Transverse colon (tissue), 4 donors: ENCODE measurements at regions not wholly inside any gene's neighbourhood (a gene's known extent, or its start where the extent isn't known, plus 50 kb on each side); places are given as distances from the start of the nearest gene placed in this dataset.
"Not testable (repeated sequence)": the region's sequence is repeated elsewhere in the genome, so short reads cannot be mapped to it uniquely, and the experiment has no call there.

Experiments
- DNase-seq: peaks from one replicate; pipeline ENCODE4 v3.0.0-alpha.2; 2019
- H3K27ac ChIP-seq, 4 donors: fragments of 200-600 bp; sonication (generic); 2 replicates each; pipeline ENCODE4 v1.5.1; 2016 to 2018; ENCODE audit warnings: inconsistent platforms in 4 of 4
- H3K27me3 ChIP-seq: fragments of 200-600 bp; sonication (generic); 2 replicates; pipeline ENCODE4 v1.5.1; 2017; ENCODE audit warnings: inconsistent platforms
- H3K36me3 ChIP-seq, 4 donors: fragments of 200-600 bp; sonication (generic); 2 replicates each; pipeline ENCODE4 v1.5.1; 2017 to 2019; ENCODE audit warnings: inconsistent platforms in 4 of 4
- H3K4me1 ChIP-seq, 4 donors: fragments of 200-600 bp; sonication (generic); 2 replicates each; pipeline ENCODE4 v1.5.1; 2017 to 2020; ENCODE audit warnings: inconsistent platforms in 4 of 4
- H3K4me3 ChIP-seq, 4 donors: fragments of 200-600 bp; sonication (generic); 1 replicate in 1 of 4; 2 replicates in 3 of 4; pipeline versions ENCODE4 v1.5.1 to v1.6.1; 2017 to 2019; ENCODE audit warnings: inconsistent platforms in 4 of 4
- H3K9me3 ChIP-seq, 2 donors: fragments of 200-600 bp; sonication (generic); 2 replicates each; pipeline ENCODE4 v1.5.1; 2017 to 2019; ENCODE audit warnings: inconsistent platforms in 2 of 2
- EP300 ChIP-seq: sonication (generic); formaldehyde crosslinking; IDR thresholded peaks from one replicate; pipeline ENCODE4 v1.6.1; 2017; ENCODE audit warnings: antibody characterized with exemption, low read depth
- POLR2A ChIP-seq: fragments of 450-650 bp; IDR thresholded peaks from one replicate; pipeline ENCODE4 v1.6.1; 2016; ENCODE audit warnings: antibody characterized with exemption, mild to moderate bottlenecking, moderate library complexity
- POLR2AphosphoS5 ChIP-seq, 3 donors: sonication (generic); formaldehyde crosslinking; IDR thresholded peaks; one replicate each; pipeline ENCODE4 v1.6.1; 2016; ENCODE audit warnings: antibody characterized with exemption in 3 of 3
- WGBS, 2 donors: methylation state at CpG; one replicate each; pipeline ENCODE4 v1.1.5; 2018; ENCODE audit warnings: low coverage in 1 of 2; 5-methylcytosine and 5-hydroxymethylcytosine counted together
- in situ Hi-C, 4 donors: fragments of 200-750 bp; cut with MboI; loops; one replicate each; pipeline versions ENCODE4 v1.15.0 to v1.15.1; 2017; ENCODE audit warnings: low sequenced_read_pairs in 3 of 4, low pct_ligation_motif_present in 1 of 4, low pct_unique_long_range_greater_than_20kb in 1 of 4
- intact Hi-C: fragments of 100-400 bp; cut with DNase I; formaldehyde crosslinking; loops from one replicate; pipeline ENCODE4 v1.15.1; 2023; ENCODE audit warnings: low total_unique reads
- TF ChIP-seq, protein P1 (sequence below), 5 experiments: fragments of 200-600 bp in 3 of 5; fragments of 450-650 bp in 2 of 5; sonication (generic) in 3 of 5; IDR thresholded peaks; 1 replicate in 2 of 5; 2 replicates in 3 of 5; pipeline ENCODE4 v1.5.1; 2016 to 2017; ENCODE audit warnings: antibody characterized with exemption in 5 of 5, inconsistent platforms in 3 of 5, mild to moderate bottlenecking in 2 of 5, moderate library complexity in 1 of 5

DNA sequence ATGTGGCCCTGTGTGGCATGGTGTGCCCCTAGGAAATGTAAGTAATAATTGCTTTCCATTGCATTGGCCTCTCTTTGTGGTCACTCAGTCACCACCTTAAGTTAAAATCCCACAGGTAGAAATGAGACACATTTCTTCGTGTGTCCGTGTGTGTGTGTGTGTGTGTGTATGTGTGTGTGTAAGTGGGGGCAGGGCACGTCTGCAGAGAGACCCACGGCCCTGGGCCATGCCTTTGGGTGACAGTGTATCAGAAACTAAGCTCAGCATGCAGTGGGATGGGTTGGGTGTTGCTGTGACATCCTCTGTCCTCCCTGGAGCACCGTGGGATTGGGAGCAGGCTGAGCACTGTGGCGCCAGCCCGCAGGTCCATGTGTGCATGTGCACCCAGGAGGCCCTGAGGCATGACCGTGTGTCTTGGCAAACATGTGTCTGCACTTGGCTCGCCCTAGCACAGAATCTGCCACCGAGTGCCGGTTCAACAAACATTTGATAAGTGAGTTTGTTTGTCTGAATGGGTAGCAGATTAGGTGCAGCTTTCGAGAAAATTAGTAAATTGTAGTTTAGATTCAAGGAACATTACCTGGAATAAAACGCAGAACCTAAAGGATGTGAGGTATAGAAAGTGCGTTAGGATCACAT lies 91.8 kb downstream of the WTIP start:
- Histone ChIP-seq H3K4me1 (no peaks in the 10 kb centered on the region), H3K27ac (no peak overlapping the region), H3K36me3 (no peaks in the 10 kb centered on the region), H3K27me3 (no peaks in the 10 kb centered on the region), H3K4me3 (no peak overlapping the region), H3K9me3 (peaks cover 16 to 19% of the 10 kb centered on the region in 2 donors)
- TF ChIP-seq POLR2AphosphoS5 (IDR thresholded peaks at IDR 0.05) (no peak), EP300 (no peak), POLR2A (no peak)
- TF ChIP-seq, protein P1, sequence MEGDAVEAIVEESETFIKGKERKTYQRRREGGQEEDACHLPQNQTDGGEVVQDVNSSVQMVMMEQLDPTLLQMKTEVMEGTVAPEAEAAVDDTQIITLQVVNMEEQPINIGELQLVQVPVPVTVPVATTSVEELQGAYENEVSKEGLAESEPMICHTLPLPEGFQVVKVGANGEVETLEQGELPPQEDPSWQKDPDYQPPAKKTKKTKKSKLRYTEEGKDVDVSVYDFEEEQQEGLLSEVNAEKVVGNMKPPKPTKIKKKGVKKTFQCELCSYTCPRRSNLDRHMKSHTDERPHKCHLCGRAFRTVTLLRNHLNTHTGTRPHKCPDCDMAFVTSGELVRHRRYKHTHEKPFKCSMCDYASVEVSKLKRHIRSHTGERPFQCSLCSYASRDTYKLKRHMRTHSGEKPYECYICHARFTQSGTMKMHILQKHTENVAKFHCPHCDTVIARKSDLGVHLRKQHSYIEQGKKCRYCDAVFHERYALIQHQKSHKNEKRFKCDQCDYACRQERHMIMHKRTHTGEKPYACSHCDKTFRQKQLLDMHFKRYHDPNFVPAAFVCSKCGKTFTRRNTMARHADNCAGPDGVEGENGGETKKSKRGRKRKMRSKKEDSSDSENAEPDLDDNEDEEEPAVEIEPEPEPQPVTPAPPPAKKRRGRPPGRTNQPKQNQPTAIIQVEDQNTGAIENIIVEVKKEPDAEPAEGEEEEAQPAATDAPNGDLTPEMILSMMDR (IDR thresholded peaks at IDR 0.05), result no peak
- in situ Hi-C loops (no loop called here), intact Hi-C loops (no loop called here)
- 76 to 77% methylated on average over 2 to 13 of the region's 14 CpGs for WGBS, 2 donors
- no peak for DNase-seq

DNA sequence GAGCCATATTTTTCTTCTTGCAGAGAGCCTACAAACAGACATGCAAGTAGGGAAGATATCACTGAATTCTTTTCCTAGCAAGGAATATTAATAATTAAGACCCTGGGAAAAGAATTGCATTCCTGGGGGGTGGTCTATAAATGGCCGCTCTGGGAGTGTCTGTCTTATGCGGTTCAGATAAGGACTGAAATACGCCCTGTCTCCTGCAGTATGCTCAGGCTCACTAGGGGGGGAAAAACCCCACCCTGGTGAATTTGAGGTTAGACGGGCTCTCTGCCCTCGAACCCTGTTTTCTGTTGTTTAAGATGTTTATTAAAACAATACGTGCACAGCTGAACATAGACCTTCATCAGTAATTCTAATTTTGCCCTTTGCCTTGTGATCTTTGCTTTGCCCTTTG lies 88.6 kb downstream of the WTIP start:
- H3K36me3 ChIP-seq, in situ Hi-C loops, H3K27ac ChIP-seq, DNase-seq, H3K27me3 ChIP-seq, H3K4me3 ChIP-seq, H3K4me1 ChIP-seq, intact Hi-C loops: not testable (repeated sequence)
- peaks cover 16 to 21% of the 10 kb centered on the region in 2 donors for H3K9me3 ChIP-seq
- 88% methylated on average over 6 of the region's 6 CpGs; no CpG with 5 or more reads in 1 of the 2 donors for WGBS, 2 donors

DNA sequence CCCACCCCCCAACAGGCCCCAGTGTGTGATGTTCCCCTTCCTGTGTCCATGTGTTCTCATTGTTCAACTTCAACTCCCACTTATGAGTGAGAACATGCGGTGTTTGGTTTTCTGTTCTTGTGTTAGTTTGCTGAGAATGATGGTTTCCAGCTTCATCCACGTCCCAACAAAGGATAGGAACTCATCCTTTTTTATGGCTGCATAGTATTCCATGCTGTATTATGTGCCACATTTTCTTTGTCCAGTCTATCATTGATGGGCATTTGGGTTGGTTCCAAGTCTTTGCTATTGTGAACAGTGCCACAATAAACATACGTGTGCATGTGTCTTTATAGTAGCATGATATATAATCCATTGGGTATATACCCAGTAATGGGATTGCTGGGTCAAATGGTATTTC lies 80.8 kb downstream of the WTIP start:
- H3K27ac ChIP-seq, DNase-seq, in situ Hi-C loops, H3K4me3 ChIP-seq, H3K36me3 ChIP-seq, H3K4me1 ChIP-seq, H3K9me3 ChIP-seq, intact Hi-C loops: not testable (repeated sequence)
- peaks cover 11% of the 10 kb centered on the region for H3K27me3 ChIP-seq
- WGBS, 2 donors, result 79 to 86% methylated on average over 1 to 3 of the region's 3 CpGs
